Neuron (in vitro differentiated cells): ENCODE measurements at regions not wholly inside any gene's neighbourhood (a gene's known extent, or its start where the extent isn't known, plus 50 kb on each side); places are given as distances from the start of the nearest gene placed in this dataset.

Experiments
- H2AFZ ChIP-seq: one replicate; pipeline ENCODE4 v1.6.1; 2013; ENCODE audit warnings: low read depth, mild to moderate bottlenecking, inconsistent platforms, low read length, moderate library complexity
- H3K27me3 ChIP-seq: one replicate; pipeline ENCODE4 v1.6.1; 2013; ENCODE audit warnings: low read length; ENCODE audit not compliant: insufficient read depth
- H3K36me3 ChIP-seq: one replicate; pipeline ENCODE4 v1.6.1; 2013; ENCODE audit warnings: low read length; ENCODE audit not compliant: insufficient read depth
- H3K4me1 ChIP-seq: one replicate; pipeline ENCODE4 v1.6.1; 2013; ENCODE audit warnings: low read length; ENCODE audit not compliant: insufficient read depth
- H3K4me3 ChIP-seq: 2 replicates; pipeline ENCODE4 v1.5.1; 2013; ENCODE audit warnings: mild to moderate bottlenecking, low read length, moderate library complexity
- H3K9me3 ChIP-seq: one replicate; pipeline ENCODE4 v1.6.1; 2013; ENCODE audit warnings: low read length

GRCh38 chr6:113357041-113357440 lies 500.1 kb upstream of the MARCKS start:
- Histone ChIP-seq H3K9me3 (no peaks in the 10 kb centered on the region), H3K4me3 (no peak overlapping the region), H3K4me1 (peaks cover 22% of the 10 kb centered on the region), H3K27me3 (no peaks in the 10 kb centered on the region), H2AFZ (no peak overlapping the region), H3K36me3 (no peaks in the 10 kb centered on the region)

GRCh38 chr6:113358063-113358583 lies 499.0 kb upstream of the MARCKS start:
- Histone ChIP-seq H3K27me3 (no peaks in the 10 kb centered on the region), H2AFZ (no peak overlapping the region), H3K4me1 (peaks cover 18% of the 10 kb centered on the region), H3K36me3 (no peaks in the 10 kb centered on the region), H3K9me3 (no peaks in the 10 kb centered on the region), H3K4me3 (no peak overlapping the region)

- no peaks in the 10 kb centered on the region for H3K27me3 ChIP-seq
- H3K4me1 ChIP-seq: peaks cover 11% of the 10 kb centered on the region
- no peaks in the 10 kb centered on the region for H3K36me3 ChIP-seq
- H3K4me3 ChIP-seq: no peak overlapping the region
- H3K9me3 ChIP-seq: no peaks in the 10 kb centered on the region
- no peak overlapping the region for H2AFZ ChIP-seq
Observed at GRCh38 chr6:113359155-113360140, 497.7 kb upstream of the MARCKS start.

- Histone ChIP-seq H2AFZ (no peak overlapping the region), H3K4me3 (no peak overlapping the region), H3K9me3 (no peaks in the 10 kb centered on the region), H3K4me1 (peaks cover 11% of the 10 kb centered on the region), H3K36me3 (no peaks in the 10 kb centered on the region), H3K27me3 (no peaks in the 10 kb centered on the region)
Observed at GRCh38 chr6:113361014-113361645, 496.0 kb upstream of the MARCKS start.

- Histone ChIP-seq H3K4me3 (no peak overlapping the region), H3K4me1 (peaks cover 13% of the 10 kb centered on the region), H3K27me3 (no peaks in the 10 kb centered on the region), H2AFZ (no peak overlapping the region), H3K36me3 (no peaks in the 10 kb centered on the region), H3K9me3 (no peaks in the 10 kb centered on the region)
Observed at GRCh38 chr6:113362301-113363047, 494.7 kb upstream of the MARCKS start.

- Histone ChIP-seq H3K9me3 (no peaks in the 10 kb centered on the region), H3K27me3 (no peaks in the 10 kb centered on the region), H3K4me3 (no peak overlapping the region), H3K4me1 (peaks cover 13% of the 10 kb centered on the region), H2AFZ (no peak overlapping the region), H3K36me3 (no peaks in the 10 kb centered on the region)
Observed at GRCh38 chr6:113363048-113363798, 493.9 kb upstream of the MARCKS start.

- no peaks in the 10 kb centered on the region for H3K9me3 ChIP-seq
- H3K27me3 ChIP-seq: no peaks in the 10 kb centered on the region
- H2AFZ ChIP-seq: no peak overlapping the region
- H3K4me1 ChIP-seq: peaks cover 13% of the 10 kb centered on the region
- no peak overlapping the region for H3K4me3 ChIP-seq
- H3K36me3 ChIP-seq: no peaks in the 10 kb centered on the region
Observed at GRCh38 chr6:113363866-113364265, 493.3 kb upstream of the MARCKS start.

- Histone ChIP-seq H2AFZ (peak overlapping the region; percentile 10), H3K36me3 (no peaks in the 10 kb centered on the region), H3K9me3 (no peaks in the 10 kb centered on the region), H3K4me1 (peaks cover 13% of the 10 kb centered on the region), H3K27me3 (no peaks in the 10 kb centered on the region), H3K4me3 (no peak overlapping the region)
Observed at GRCh38 chr6:113364766-113365165, 492.4 kb upstream of the MARCKS start.

- Histone ChIP-seq H3K4me1 (peaks cover 10% of the 10 kb centered on the region), H3K27me3 (no peaks in the 10 kb centered on the region), H3K36me3 (no peaks in the 10 kb centered on the region), H3K4me3 (no peak overlapping the region), H3K9me3 (no peaks in the 10 kb centered on the region), H2AFZ (peak overlapping the region; percentile 10)
Observed at GRCh38 chr6:113365191-113365590, 492.0 kb upstream of the MARCKS start.

GRCh38 chr6:113366505-113366904 lies 490.6 kb upstream of the MARCKS start:
- H3K27me3 ChIP-seq: no peaks in the 10 kb centered on the region
- no peak overlapping the region for H2AFZ ChIP-seq
- H3K9me3 ChIP-seq: no peaks in the 10 kb centered on the region
- peaks cover 2% of the 10 kb centered on the region for H3K4me1 ChIP-seq
- no peaks in the 10 kb centered on the region for H3K36me3 ChIP-seq
- no peak overlapping the region for H3K4me3 ChIP-seq

GRCh38 chr6:113370508-113371502 lies 486.3 kb upstream of the MARCKS start:
- H3K4me1 ChIP-seq: peaks cover 2% of the 10 kb centered on the region
- no peaks in the 10 kb centered on the region for H3K27me3 ChIP-seq
- H3K36me3 ChIP-seq: no peaks in the 10 kb centered on the region
- H3K9me3 ChIP-seq: no peaks in the 10 kb centered on the region
- H3K4me3 ChIP-seq: no peak overlapping the region
- H2AFZ ChIP-seq: no peak overlapping the region
